HL-60 (cell line): ENCODE measurements at regions not wholly inside any gene's neighbourhood (a gene's known extent, or its start where the extent isn't known, plus 50 kb on each side); places are given as distances from the start of the nearest gene placed in this dataset.

Experiments used
- POLR2AphosphoS5 ChIP-seq: IDR thresholded peaks from 2 replicates; pipeline ENCODE4 v1.6.1; 2012; ENCODE audit warnings: low read depth
- TF ChIP-seq, protein P1 (sequence below): IDR thresholded peaks from one replicate; pipeline ENCODE4 v1.5.1; 2011; ENCODE audit warnings: low read length, control low read depth, inconsistent platforms; ENCODE audit not compliant: insufficient read depth

DNA sequence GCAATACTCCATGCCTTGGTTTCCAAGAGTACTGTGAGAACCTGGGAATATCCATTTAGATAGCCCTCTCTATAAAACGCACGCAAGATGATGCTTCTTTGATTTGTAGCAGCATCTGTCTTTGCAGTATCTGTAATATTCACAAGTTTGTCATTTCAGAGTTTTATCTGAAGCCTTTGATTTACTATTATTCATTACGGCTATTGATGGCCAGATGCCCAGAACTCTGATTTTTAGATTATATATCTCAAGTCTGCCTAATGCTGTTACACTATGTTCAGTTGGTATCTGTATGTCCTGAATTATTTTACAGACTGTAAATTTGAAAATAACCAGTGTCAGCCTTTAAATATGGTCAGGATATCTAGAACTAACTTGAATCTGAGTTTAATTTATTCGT, 233.3 kb downstream of the FAM170A start:
- TF ChIP-seq, protein P1, sequence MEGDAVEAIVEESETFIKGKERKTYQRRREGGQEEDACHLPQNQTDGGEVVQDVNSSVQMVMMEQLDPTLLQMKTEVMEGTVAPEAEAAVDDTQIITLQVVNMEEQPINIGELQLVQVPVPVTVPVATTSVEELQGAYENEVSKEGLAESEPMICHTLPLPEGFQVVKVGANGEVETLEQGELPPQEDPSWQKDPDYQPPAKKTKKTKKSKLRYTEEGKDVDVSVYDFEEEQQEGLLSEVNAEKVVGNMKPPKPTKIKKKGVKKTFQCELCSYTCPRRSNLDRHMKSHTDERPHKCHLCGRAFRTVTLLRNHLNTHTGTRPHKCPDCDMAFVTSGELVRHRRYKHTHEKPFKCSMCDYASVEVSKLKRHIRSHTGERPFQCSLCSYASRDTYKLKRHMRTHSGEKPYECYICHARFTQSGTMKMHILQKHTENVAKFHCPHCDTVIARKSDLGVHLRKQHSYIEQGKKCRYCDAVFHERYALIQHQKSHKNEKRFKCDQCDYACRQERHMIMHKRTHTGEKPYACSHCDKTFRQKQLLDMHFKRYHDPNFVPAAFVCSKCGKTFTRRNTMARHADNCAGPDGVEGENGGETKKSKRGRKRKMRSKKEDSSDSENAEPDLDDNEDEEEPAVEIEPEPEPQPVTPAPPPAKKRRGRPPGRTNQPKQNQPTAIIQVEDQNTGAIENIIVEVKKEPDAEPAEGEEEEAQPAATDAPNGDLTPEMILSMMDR: no peak
- TF ChIP-seq POLR2AphosphoS5: no peak
